ENCODE measurements at regions not wholly inside any gene's neighbourhood (a gene's known extent, or its start where the extent isn't known, plus 50 kb on each side); places are given as distances from the start of the nearest gene placed in this dataset.

GRCh38 chr5:98639274-98639673 lies 134.2 kb upstream of the RGMB start:
- TF ChIP-seq CREB1 (CRISPR knock-in tag; IDR thresholded peaks at IDR 0.05) (no peak), NR3C1 (CRISPR knock-in tag; conservative IDR thresholded peaks at IDR 0.05; ENCODE audit: low read depth) (no peak), CTCF (IDR thresholded peaks at IDR 0.05) (no peak), NR2C2 (CRISPR knock-in tag; IDR thresholded peaks at IDR 0.05) (no peak), E2F1 (CRISPR knock-in tag; IDR thresholded peaks at IDR 0.05) (no peak), ELF4 (CRISPR knock-in tag; IDR thresholded peaks at IDR 0.05; ENCODE audit: low read depth) (no peak), GABPB1 (CRISPR knock-in tag; IDR thresholded peaks at IDR 0.05) (no peak), ZNF423 (CRISPR knock-in tag; IDR thresholded peaks at IDR 0.05) (no peak), SP1 (CRISPR knock-in tag; conservative IDR thresholded peaks at IDR 0.05) (no peak), E2F5 (CRISPR knock-in tag; IDR thresholded peaks at IDR 0.05) (no peak), PREB (CRISPR knock-in tag; IDR thresholded peaks at IDR 0.05; ENCODE audit: borderline replicate concordance) (no peak), MLX (CRISPR knock-in tag; IDR thresholded peaks at IDR 0.05) (no peak), ARID4B (CRISPR knock-in tag; IDR thresholded peaks at IDR 0.05; ENCODE audit: borderline replicate concordance) (no peak)

Measured in WTC11 (cell line).